ENCODE measurements at regions not wholly inside any gene's neighbourhood (a gene's known extent, or its start where the extent isn't known, plus 50 kb on each side); places are given as distances from the start of the nearest gene placed in this dataset.

DNA sequence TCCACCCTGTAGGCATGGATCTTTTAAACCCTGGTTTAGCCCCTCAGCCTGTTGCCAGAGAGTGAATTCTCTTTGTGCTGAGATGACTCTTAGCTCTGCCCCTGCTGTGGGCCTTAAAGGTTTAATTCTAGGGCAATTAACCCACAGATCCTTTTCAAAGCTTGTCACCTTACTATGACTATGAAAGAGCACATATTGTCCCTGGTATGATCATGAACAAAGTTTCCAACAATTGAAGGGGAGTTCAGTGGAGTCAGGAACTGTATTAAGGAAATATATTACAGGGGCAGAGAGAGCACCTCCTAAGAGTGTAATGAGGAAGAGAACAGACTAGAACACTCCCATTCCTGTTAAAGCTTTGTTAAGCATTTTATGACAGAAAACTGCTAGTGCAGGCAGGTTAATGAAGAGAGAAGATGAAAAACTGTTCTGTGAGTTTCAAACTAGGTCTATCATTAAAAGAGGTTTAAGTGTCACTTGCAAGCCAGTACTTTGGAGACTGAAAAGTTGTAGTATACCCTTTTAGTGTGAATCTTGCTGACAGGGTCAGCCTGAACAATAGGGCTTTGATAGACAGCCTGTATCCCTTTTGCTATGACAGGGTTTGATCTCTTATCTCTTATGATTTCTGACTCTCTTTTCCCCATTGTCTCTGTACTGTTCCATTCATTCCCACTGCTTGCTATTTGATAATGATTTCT, 104.2 kb upstream of the ELL2 start:
- no peak for DNase-seq

DNA sequence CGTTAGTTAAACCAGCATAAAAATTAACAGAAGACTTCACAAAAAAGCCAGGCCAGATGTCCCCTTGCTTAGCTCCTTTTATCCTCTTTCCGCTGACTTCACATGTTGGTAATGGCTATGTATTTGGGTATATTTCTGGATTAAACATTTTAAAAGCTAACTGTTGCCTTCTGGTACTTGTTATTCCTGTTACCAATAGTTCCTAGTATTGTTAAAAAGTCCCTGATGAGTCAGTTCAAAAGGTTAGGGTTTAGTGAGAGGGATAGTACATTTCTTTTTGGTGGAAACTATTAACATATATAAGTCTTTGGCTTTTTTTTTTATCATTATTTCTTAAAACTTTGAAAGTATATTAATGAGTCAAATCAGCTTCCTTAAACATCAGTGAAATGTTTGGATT, 103.2 kb upstream of the ELL2 start:
- DNase-seq, result peak; percentile 18

- DNase-seq, result no peak
Observed at GRCh38 chr5:96062836-96063235, 101.2 kb upstream of the ELL2 start.

DNA sequence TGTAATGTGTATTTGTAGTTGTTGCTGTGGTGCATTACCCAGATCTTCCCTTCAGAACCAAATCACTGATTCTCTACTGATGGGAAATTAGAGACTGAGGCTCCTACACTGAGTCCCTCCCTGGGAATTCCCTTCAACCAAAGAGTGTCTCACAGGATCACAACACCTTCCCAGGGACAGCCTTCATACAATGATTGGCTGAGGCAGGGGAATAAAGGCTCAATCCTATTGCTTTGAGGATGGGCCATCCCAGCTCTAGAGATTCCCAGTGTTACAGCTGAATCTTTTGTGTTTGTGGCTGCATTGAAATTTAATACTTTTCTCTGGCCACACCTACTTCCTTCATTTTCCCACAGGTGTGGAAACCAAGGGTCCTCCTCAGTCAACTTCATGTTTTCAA, 96.4 kb upstream of the ELL2 start:
- DNase-seq, result no peak

DNA sequence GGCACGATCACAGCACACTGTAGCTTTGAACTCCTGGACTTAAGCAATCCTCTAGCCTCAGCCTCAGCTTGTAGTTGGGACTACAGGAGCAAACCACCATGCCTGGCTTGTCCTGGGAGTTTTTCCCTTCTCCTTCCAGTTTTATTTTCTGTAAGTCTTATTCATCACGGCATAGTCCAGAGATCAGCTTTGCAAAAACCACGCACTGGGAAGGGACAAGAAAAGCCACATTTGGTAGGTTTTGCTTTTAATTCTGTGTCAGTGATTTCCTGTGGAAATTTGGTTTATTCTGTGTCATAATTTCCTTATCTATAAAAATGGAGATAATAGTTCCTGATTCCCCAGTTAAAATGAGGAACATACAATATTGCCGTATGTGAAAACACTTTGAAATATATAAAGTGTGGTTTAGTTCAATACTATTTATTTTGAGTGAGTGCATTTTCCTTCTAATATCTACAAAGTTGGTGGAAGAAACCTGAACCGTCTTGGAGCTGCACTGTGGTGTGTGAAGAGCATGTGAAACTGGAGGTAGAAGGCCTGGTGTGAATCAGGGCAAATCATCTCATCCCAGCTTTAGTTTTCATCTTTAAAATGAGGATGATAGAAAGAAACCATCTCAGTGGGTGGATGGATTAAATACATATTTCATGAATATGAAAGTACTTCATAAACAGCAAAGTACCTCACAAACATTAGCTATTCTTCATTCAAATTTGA, 92.8 kb upstream of the ELL2 start:
- no peak for DNase-seq

DNA sequence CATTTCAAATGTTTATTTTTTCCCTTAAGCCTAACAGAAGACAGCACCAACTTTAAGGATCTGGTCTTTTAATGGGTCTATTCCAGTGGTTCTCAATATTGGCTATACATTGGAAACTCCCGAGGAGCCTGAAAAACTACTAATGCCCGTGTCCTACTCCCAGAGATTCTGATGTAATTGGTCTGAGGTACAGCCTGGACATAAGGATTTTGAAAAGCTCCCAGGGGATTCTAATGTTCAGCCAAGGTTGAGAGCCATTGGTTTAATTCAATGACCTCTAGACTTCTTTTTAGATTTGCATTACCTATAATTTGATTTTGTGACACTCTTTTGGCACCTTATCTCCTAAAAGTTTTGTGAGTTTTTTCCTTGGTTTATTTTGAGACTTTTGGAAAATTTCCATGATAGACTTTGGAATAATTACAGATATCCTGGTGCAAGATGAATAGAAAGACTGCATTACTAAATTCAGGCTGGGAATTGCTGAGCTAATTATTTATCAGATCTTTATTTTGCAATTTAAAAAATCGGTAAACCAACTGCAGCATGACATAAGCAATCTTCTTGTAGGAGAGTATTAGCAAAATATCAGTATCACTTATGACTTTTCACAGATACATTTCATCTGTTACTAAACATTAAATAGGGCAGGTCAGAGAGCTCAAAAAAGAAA, 91.5 kb upstream of the ELL2 start:
- no peak for DNase-seq

DNA sequence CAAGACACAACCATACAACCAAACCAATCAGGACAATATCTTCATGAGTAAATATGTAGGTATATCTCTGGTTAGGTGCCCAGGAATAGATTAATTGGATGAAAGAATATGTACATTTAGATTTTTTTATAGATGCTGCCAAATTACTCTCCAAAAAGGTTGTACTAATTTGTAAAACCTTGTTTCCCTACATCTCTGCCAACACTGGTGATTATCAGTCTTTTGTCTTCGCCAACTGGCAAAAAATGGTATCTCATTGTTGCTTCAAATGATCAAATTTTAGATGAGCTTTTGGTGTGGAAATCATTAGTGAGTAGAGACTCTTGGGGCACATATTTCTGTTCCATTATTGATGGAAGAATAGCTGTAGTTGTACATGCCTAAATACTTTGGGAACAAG, 90.7 kb upstream of the ELL2 start:
- DNase-seq, result no peak

- no peak for DNase-seq
Observed at GRCh38 chr5:96051401-96051830, 89.8 kb upstream of the ELL2 start.

- no peak for DNase-seq
Observed at GRCh38 chr5:96050273-96050880, 88.7 kb upstream of the ELL2 start.

DNA sequence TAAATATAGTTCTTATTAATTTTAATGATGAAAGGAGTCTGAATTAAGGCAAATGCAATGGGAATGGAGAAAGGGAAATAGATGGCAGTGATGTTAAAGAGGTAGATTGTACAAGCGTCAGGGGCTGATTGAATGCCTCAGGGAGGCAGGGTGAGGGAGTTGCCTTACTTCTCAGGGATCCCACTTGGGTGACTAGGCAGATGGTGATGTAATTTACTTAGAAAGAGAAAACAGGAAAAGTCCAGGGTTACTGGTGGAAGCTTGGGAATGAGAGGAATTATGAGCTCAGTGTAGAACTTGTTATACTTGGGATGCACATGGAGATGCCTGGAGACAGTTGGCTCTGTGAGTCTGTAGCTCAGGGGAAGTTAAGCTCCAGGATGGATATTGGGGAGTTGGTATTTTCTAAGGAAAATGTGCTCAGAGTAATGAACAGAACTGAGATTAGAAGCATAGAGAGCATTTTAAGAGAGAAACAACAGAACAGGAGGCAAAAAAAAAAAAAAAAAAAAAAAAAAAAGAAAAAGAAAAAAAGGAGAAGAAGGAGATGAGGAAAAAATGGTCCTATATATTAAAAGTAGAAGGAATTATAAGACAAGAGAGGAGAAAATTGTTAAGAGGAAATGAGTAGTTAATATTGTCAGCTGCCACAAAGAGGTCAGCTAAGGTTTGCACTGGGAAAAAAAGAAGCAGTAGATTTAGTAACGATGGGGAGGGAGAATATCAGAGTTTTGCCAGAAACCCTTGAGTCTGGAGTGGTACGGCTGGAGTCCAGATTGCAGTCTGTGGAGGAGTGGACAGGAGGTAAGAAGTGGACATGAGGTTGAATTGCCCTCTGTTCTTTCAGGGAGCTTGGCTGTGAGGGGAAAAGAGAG, 88.0 kb upstream of the ELL2 start:
- DNase-seq, result no peak

DNA sequence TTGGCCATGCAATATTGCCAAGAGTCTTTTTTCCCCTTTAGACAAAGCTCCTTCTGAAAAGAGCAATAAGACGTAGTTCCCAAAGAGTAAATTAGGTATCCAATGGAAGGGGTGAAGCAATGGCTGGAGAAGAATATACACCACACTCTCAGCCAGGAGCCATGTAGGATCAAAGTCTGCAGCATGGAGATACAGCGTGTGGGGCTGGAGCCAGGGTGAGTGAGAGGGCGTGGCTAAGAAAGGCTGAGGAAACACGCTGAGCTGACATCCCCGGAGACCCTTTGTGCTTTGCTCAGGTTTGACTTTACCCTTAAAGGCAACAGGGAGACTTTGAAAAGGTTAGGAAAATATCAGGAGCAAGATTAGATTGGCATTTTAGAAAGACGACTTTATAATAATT, 87.1 kb upstream of the ELL2 start:
- no peak for DNase-seq

DNA sequence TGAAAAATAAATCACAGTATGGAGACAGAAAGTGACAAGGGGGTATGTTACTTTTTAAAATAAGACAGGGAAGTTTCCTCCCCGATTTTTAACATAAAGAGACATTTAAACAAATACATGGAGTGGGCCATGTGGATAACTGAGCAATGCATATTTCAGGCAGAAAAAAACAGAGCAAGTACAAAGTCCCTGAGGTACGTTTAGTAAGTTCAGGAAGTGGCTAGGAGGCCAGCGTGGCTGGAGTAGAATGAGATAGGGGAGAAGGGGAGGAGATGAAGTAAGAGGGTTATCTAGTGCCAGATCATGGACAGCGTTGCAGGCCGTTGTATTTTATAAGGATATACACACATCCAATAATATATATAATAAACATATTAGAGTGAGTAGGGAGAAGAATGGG, 84.2 kb upstream of the ELL2 start:
- no peak for DNase-seq

GRCh38 chr5:96043446-96043845, 81.8 kb upstream of the ELL2 start:
- no peak for DNase-seq

DNA sequence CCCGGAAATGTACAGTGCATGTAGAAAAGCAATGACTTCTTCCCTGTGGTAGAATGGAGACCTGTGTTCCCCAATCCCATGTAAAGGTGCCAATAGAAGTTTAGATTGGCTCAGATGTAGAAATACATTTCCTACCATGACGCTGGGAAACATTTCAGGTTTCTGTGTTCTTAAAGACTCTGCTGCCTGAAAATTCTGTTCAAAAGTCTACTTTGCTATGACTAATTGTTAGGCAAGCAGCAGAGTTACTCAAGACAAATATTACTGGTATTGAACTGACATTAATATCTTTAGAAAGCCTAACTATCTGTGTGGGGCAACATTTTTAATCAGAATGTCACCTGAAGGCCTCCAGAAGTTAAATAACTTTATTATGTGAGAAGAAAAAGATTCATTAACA, 75.5 kb upstream of the ELL2 start:
- DNase-seq, result peak; percentile 38

DNA sequence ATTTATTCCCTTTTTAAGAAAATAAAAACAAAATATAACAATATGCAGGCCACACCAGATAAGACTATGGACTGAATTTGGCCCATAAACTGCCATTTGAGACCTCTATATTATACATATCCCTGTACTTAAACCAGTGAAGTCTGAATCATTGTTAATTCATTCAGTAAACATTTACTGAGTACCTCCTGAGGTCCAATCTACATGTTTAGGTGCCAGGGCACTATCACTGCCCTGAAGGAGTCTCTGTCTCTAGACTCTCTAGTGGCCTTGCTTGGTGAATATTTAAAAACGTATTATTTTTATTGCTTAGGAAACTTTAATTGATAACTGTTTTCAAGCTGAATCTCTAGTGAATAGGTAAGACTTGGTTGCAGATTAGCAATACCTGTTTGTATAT, 74.7 kb upstream of the ELL2 start:
- DNase-seq, result no peak

GRCh38 chr5:96035796-96036195, 74.1 kb upstream of the ELL2 start:
- DNase-seq, result no peak

GRCh38 chr5:96033116-96033515, 71.5 kb upstream of the ELL2 start:
- no peak for DNase-seq

DNA sequence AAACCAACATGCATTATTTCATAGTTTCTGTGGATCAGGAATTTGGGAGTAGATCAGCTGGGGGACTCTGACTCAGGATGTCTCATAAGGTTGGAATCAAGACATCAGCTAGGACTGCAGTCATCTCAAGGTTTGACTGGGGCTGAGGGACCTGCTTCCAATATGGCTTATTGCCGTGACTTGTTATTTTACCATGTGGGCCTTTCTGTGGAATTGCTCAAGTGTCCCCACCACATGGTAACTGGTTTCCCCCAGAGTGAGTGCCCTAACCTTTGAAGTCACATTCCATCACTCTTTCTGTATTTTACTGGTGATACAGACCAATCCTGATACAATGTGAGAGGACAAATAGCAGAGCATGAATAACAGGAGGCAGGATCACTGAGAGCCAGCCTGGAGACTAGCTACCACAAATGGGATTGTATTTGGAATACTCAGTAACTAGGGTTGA, 70.2 kb upstream of the ELL2 start:
- no peak for DNase-seq

GRCh38 chr5:96031180-96031579, 69.5 kb upstream of the ELL2 start:
- no peak for DNase-seq

DNA sequence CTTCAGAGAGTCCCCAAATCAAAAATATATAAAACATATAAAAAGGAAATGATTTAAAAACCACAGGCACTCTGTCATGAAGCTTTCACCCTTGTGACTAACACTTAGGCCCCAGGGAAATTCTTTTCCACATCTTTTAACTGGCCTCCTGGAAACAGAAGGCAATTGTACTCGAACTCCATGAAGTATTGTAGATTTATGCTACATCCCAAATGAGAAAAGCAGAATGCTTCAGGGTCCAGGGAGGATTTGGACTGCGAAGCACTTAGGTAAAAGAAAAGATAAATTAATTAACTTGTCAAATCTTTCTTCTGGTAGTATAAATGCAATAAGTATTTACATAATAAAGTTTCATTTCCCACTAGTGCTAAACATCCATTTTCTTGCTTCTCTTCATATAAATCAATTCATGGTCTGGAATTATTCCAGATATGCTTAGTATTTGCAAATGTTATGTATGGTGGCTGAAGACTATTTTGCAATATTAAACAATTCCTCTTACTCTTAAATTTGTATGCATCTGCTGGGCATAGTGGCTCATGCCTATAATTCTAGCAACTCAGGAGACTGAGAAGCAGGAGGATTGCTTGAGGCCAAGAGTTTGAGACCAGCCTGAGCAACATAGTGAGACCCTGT, 64.9 kb upstream of the ELL2 start:
- no peak for DNase-seq

- no peak for DNase-seq
Observed at GRCh38 chr5:96024683-96025475, 63.2 kb upstream of the ELL2 start.

Measured in tongue (tissue), 1 donor.